Immature natural killer cell (primary cell): ENCODE measurements at regions not wholly inside any gene's neighbourhood (a gene's known extent, or its start where the extent isn't known, plus 50 kb on each side); places are given as distances from the start of the nearest gene placed in this dataset.

Experiments used
- DNase-seq, 3 donors: peaks; one replicate each; pipeline ENCODE4 v3.0.0; 2022; ENCODE audit warnings: mixed read lengths in 1 of 3
- H3K27ac Mint-ChIP-seq, 6 donors: one replicate each; pipeline ENCODE4 v1.8.0; 2020; ENCODE audit warnings: mixed read lengths in 6 of 6, mild to moderate bottlenecking in 5 of 6, inconsistent platforms in 4 of 6, moderate library complexity in 3 of 6
- H3K27me3 Mint-ChIP-seq, 3 donors: one replicate each; pipeline ENCODE4 v1.8.0; 2020 to 2021; ENCODE audit warnings: low read depth in 3 of 3, mild to moderate bottlenecking in 3 of 3, mixed read lengths in 3 of 3, moderate library complexity in 3 of 3, inconsistent platforms in 1 of 3
- H3K36me3 Mint-ChIP-seq, 3 donors: one replicate each; pipeline ENCODE4 v1.8.0; 2020; ENCODE audit warnings: mixed read lengths in 3 of 3, inconsistent platforms in 2 of 3, mild to moderate bottlenecking in 2 of 3
- H3K4me1 Mint-ChIP-seq, 2 donors: one replicate each; pipeline ENCODE4 v1.8.0; 2020; ENCODE audit warnings: inconsistent platforms in 2 of 2, mild to moderate bottlenecking in 2 of 2, mixed read lengths in 2 of 2, moderate library complexity in 1 of 2
- H3K4me3 Mint-ChIP-seq, 5 donors: one replicate each; pipeline ENCODE4 v1.8.0; 2020; ENCODE audit warnings: mild to moderate bottlenecking in 5 of 5, mixed read lengths in 5 of 5, inconsistent platforms in 3 of 5, moderate library complexity in 3 of 5
- H3K9me3 Mint-ChIP-seq, 6 donors: one replicate each; pipeline ENCODE4 v1.8.0; 2020; ENCODE audit warnings: mild to moderate bottlenecking in 6 of 6, mixed read lengths in 6 of 6, inconsistent platforms in 4 of 6, moderate library complexity in 3 of 6

DNA sequence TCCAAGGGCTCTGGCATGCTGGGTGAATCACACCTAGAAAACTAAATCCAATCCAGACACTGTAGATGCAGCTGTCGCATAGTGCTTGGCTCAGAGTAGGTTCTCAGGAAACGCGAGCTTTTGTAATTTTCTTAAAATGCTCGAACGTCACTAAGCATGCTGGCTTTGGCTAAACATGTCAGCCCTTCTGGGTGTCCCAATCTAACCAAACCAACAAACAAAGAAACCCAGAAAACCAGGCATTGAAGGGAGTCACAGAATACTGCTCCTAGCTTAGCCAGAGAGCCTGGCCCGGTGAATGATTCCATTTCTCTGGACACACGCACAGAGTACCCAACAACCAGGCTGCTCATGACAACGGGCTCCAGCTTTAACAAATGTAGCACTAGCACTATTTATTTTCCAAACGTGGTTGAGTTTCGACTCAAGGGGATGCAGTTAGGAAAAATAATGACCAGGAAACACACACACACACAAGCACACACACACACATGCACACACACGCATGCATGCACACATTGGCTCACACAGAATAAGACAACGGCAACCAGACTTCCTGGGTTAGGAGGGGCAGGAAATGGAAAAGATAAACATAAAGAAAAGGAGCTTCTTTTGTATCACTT lies 492.6 kb downstream of the MIAT start:
- Mint-ChIP-seq H3K9me3 (peaks cover 0 to 3% (median 0%) of the 10 kb centered on the region in 6 donors), H3K4me1 (no peaks in the 10 kb centered on the region), H3K36me3 (no peaks in the 10 kb centered on the region), H3K4me3 (no peak overlapping the region), H3K27ac (no peak overlapping the region), H3K27me3 (peaks cover 4 to 12% (median 7%) of the 10 kb centered on the region in 3 donors)
- DNase-seq = no peak

DNA sequence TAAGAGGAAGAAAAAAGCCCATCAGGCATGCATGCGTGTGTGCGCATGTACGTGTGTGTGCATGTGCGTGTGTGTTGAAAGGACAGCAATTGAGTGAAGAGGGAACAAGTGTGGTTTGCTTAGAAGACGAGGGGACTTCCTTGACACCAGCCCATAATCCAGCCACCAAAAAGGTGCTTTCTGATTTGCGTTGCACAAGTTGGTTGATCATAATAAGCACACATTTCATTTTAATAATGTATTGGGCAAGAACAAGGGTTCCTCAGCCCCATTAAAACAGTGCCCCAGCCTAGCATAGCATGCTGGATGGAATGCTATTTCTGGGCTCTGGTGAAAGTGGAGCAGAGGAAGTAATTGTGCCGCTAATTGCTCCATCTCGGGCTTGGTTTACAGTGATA lies 493.2 kb downstream of the MIAT start:
- Mint-ChIP-seq H3K36me3 (no peaks in the 10 kb centered on the region), H3K4me1 (no peaks in the 10 kb centered on the region), H3K4me3 (no peak overlapping the region), H3K27ac (no peak overlapping the region), H3K27me3 (peaks cover 4 to 13% (median 7%) of the 10 kb centered on the region in 3 donors), H3K9me3 (peaks cover 0 to 3% (median 0%) of the 10 kb centered on the region in 6 donors)
- peak in 1 of 3 donors; percentile 3 for DNase-seq

GRCh38 chr22:27151407-27151806 lies 494.0 kb downstream of the MIAT start:
- Mint-ChIP-seq H3K4me1 (no peaks in the 10 kb centered on the region), H3K4me3 (no peak overlapping the region), H3K9me3 (peaks cover 0 to 3% (median 0%) of the 10 kb centered on the region in 6 donors), H3K36me3 (no peaks in the 10 kb centered on the region), H3K27ac (no peak overlapping the region), H3K27me3 (peaks cover 4 to 18% (median 7%) of the 10 kb centered on the region in 3 donors)
- DNase-seq = no peak

DNA sequence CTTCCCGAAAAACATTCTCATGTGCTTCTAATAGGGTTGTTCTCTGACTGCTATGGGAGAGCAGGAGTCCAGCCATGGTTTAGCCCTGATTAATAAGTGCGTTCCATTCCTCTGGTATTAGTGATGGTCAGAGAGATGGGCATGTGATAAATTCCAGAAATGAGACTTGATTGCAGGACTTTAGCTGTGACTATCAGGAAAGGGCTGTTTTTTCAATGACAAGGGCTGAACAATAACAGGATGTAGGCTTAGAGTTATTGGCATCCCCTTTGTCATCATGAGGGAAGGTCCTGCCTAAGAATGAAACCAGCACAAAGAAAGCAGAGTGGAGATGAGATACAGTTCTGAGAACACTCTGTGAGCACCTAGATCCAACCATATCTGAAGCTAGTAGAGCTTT lies 494.6 kb downstream of the MIAT start:
- Mint-ChIP-seq H3K4me1 (no peaks in the 10 kb centered on the region), H3K4me3 (no peak overlapping the region), H3K27me3 (peaks cover 4 to 18% (median 7%) of the 10 kb centered on the region in 3 donors), H3K27ac (no peak overlapping the region), H3K9me3 (peaks cover 0 to 6% (median 0%) of the 10 kb centered on the region in 6 donors), H3K36me3 (no peaks in the 10 kb centered on the region)
- no peak for DNase-seq

DNA sequence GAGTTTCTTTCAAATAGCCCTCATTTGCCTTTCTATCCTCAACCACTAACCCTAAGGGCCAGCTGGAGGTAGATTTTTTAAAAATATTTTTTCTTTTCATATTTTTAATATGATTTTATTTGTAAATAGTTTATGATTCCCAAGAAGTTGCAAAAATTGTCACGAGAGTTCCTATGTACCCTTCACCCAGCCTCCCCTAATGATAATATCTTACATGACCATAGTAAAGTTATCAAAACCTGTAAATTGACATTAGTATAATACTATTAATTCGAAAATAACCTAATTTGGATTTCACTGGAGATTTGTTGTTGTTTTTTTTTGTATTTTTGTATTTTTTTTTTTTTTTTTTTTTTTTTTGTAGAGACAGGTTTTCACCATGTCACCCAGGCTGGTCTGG lies 495.5 kb downstream of the MIAT start:
- no peak overlapping the region for H3K27ac Mint-ChIP-seq
- H3K27me3 Mint-ChIP-seq = peaks cover 4 to 22% (median 7%) of the 10 kb centered on the region in 3 donors
- H3K4me3 Mint-ChIP-seq = no peak overlapping the region
- no peaks in the 10 kb centered on the region for H3K4me1 Mint-ChIP-seq
- H3K36me3 Mint-ChIP-seq = no peaks in the 10 kb centered on the region
- peaks cover 0 to 6% (median 0%) of the 10 kb centered on the region in 6 donors for H3K9me3 Mint-ChIP-seq
- no peak for DNase-seq

- Mint-ChIP-seq H3K27ac (no peak overlapping the region), H3K4me3 (no peak overlapping the region), H3K27me3 (peaks cover 4 to 22% (median 7%) of the 10 kb centered on the region in 3 donors)
Observed at GRCh38 chr22:27153386-27153785, 496.0 kb downstream of the MIAT start.

DNA sequence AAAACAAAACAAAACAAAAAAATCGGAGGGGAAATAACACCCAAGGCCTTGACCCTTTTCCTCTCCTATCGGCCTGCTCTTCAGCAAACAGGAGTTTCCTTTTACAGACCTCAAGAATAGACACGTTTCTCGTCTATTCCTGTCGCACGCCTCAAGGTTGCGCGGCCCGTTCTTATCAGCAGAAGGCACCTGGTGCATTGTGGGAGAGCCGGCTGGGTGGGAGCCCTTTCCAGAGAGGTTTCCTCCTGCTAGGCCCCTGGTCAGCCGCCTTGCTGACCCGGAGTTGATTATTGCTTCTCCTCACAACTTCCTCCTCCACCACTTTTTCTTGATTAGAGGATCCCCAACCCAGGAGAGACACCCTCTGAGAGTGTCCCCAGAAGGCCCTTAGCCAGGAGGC lies 497.3 kb downstream of the MIAT start:
- no peak overlapping the region for H3K27ac Mint-ChIP-seq
- H3K36me3 Mint-ChIP-seq = no peaks in the 10 kb centered on the region
- H3K4me1 Mint-ChIP-seq = no peaks in the 10 kb centered on the region
- H3K4me3 Mint-ChIP-seq = no peak overlapping the region
- peaks cover 2 to 19% (median 7%) of the 10 kb centered on the region in 3 donors for H3K27me3 Mint-ChIP-seq
- H3K9me3 Mint-ChIP-seq = peaks cover 0 to 6% (median 0%) of the 10 kb centered on the region in 6 donors
- DNase-seq = no peak

More at GRCh38 chr22:27153386-27153785, 496.0 kb downstream of the MIAT start:
- DNase-seq = no peak
- no peaks in the 10 kb centered on the region for H3K4me1 Mint-ChIP-seq
- peaks cover 0 to 6% (median 0%) of the 10 kb centered on the region in 6 donors for H3K9me3 Mint-ChIP-seq
- H3K36me3 Mint-ChIP-seq = no peaks in the 10 kb centered on the region

DNA sequence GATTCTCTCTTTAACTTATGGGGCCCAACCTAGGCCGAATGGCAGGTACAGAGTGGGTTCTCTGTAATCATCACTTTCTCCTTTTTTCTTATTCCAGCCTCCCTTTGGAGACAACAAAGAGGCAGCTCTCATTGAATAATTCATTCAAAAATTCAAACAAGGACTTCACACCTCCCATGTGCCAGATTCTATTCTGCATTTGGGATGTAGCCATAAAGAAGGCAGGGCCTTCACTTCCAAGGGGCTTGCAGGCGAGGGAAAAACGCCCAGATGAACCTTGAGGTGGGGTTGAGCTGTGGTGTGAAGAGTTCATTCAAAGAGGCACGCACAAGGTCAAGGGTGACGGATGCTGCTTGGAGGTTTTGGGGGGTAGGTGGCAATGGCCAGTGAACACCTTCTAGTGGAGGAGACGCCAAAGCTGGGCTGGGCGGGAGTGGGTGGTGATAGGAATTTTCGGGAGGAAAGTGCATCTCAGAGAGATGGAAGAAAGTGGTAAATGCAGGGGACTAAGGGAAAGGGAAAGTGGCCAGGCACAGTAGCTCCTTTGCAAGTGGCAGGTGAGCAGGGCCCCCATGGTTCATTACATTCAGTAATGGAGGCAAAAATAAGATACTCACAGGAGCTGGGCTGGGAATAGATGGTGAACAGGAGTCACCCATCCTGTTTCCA lies 499.6 kb downstream of the MIAT start:
- peaks cover 0 to 19% (median 2%) of the 10 kb centered on the region in 3 donors for H3K27me3 Mint-ChIP-seq
- H3K4me1 Mint-ChIP-seq = no peaks in the 10 kb centered on the region
- DNase-seq = no peak
- H3K36me3 Mint-ChIP-seq = no peaks in the 10 kb centered on the region
- H3K4me3 Mint-ChIP-seq = no peak overlapping the region
- peak overlapping the region in 1 of 6 donors; percentile 57 for H3K27ac Mint-ChIP-seq
- peaks cover 0 to 3% (median 0%) of the 10 kb centered on the region in 6 donors for H3K9me3 Mint-ChIP-seq

DNA sequence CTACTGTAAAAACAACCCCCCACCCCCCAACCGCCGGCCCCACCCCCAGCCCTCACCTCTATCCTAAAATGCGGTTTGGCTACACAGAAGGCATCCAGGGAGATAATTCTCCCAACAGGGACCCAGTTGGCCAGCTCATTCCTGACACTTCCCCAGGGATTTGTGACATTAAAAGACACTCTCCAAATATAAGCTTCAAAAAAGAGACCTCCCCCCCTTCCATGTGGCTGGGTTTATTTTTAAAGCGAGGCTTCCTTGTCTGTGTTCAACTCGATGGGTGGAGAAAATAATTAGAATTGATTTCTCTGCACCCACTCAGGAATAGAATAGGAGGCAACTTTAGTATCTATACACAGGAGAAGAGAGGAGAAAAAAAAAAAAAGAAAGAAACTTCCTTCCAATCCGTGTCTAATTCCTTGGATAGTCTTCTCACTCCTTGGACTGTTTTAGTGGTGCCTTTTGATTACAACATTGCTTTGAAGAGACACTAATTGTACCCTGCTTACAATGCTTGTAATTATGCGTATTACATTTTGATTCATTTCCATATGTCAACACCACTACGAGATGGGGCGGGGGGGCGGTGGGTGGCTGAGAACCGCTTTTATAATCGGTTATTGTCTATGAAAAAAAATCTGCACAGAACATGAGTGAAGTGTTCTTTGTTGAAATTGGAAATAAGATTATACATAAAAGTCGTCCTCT lies 500.4 kb downstream of the MIAT start:
- DNase-seq = no peak
- H3K27me3 Mint-ChIP-seq = peaks cover 0 to 16% (median 2%) of the 10 kb centered on the region in 3 donors

DNA sequence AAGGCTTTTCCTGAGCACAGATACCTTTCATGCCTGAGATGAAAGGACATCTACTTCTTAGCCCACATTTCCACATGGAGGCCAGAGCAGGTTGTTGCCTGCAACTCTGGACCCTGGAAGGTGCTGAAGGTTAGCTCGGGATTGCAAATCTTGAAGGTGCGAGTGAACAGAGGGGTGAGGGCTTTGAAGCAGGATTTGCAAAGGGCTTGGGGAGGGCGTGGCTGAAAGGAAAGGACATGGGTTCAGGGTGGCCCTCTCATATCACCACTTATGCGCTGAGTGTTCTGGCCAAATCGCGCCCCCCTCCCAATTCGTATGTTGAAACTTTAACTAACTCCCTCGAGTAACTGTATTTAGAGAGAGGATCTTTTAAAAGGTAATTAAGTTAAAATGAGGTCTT lies 501.6 kb downstream of the MIAT start:
- DNase-seq = no peak
- no peaks in the 10 kb centered on the region for H3K36me3 Mint-ChIP-seq
- H3K4me3 Mint-ChIP-seq = no peak overlapping the region
- peaks cover 0 to 16% (median 2%) of the 10 kb centered on the region in 3 donors for H3K27me3 Mint-ChIP-seq
- no peak overlapping the region for H3K27ac Mint-ChIP-seq
- no peaks in the 10 kb centered on the region for H3K4me1 Mint-ChIP-seq
- peaks cover 0 to 3% (median 0%) of the 10 kb centered on the region in 6 donors for H3K9me3 Mint-ChIP-seq

More for the DNA sequence above, 500.4 kb downstream of the MIAT start:
- Mint-ChIP-seq H3K4me3 (no peak overlapping the region), H3K9me3 (peaks cover 0 to 3% (median 0%) of the 10 kb centered on the region in 6 donors), H3K4me1 (no peaks in the 10 kb centered on the region), H3K36me3 (no peaks in the 10 kb centered on the region), H3K27ac (no peak overlapping the region)

- Mint-ChIP-seq H3K27me3 (peaks cover 0 to 16% (median 2%) of the 10 kb centered on the region in 3 donors), H3K9me3 (peaks cover 0 to 3% (median 0%) of the 10 kb centered on the region in 6 donors), H3K4me1 (no peaks in the 10 kb centered on the region), H3K36me3 (no peaks in the 10 kb centered on the region), H3K27ac (no peak overlapping the region), H3K4me3 (no peak overlapping the region)
- DNase-seq = no peak
Observed at GRCh38 chr22:27159716-27160295, 502.4 kb downstream of the MIAT start.

GRCh38 chr22:27163162-27164137 lies 506.1 kb downstream of the MIAT start:
- H3K9me3 Mint-ChIP-seq = no peaks in the 10 kb centered on the region
- H3K4me3 Mint-ChIP-seq = no peak overlapping the region
- peaks cover 0 to 6% (median 0%) of the 10 kb centered on the region in 3 donors for H3K27me3 Mint-ChIP-seq
- no peak overlapping the region for H3K27ac Mint-ChIP-seq
- DNase-seq = no peak
- H3K4me1 Mint-ChIP-seq = no peaks in the 10 kb centered on the region
- H3K36me3 Mint-ChIP-seq = no peaks in the 10 kb centered on the region
